ENCODE measurements at regions not wholly inside any gene's neighbourhood (a gene's known extent, or its start where the extent isn't known, plus 50 kb on each side); places are given as distances from the start of the nearest gene placed in this dataset.
A peak's percentile ranks its signal among the peaks of the same experiment; 100 is the strongest.

DNA sequence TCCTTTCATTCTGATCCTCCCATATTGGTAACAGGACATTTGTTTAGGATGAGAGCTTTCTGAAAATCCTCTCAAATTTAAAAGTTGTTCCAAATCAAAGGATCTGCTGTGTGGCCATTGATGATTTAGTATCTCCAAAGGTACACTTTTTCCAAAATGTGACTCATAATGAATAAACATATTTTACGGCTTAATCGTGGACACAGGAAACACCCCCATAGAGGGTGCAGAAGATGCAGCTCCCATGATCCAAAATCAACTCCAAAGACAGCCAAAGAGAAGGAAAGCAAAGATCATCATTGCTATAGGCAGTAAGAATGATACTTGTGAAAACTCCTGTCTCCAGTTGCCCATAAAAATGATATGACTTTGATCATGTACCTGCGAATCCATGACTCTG is 239.7 kb downstream of the PIK3R1 start:
- DNase-seq: peak; percentile 19

DNA sequence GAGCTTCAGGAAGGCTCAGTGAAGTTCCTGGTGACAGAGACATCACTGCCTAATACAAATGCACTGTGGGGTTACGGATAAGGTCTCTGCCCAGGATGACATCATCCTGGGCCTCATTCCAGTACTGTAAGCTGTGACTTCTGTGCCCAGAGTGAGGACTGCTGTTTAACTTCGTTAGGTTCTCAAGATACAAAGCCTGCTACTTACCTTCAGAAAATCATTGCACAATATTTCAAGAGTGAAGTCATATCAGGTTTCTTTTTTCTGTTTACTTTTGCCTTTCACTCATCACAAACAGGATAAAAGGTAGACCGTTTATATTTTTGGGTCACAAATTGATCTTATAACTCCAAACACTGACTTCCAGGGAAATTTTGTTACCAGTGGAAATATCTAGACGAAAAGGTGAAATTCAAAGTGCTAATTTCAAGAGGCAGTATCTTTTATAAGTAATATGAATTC is 241.2 kb downstream of the PIK3R1 start:
- DNase-seq: peak; percentile 43

DNA sequence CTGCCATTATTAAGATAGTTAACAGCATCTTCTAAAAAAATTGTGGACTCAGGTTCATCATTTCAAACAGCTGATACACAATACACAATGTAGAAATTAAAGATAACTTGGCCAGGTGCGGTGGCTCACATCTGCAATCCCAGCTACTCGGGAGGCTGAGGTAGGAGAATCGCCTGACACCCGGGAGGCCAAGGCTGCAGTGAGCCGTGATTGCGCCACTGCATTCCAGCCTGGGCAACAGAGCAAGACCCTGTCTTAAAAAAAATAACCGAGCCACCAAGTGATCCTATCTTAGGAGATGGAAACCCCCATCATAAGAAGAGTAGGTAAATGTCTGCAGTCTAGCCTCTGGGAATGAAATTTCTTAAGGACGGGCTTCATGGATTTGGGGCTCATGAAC is 241.7 kb downstream of the PIK3R1 start:
- no peak for DNase-seq

DNA sequence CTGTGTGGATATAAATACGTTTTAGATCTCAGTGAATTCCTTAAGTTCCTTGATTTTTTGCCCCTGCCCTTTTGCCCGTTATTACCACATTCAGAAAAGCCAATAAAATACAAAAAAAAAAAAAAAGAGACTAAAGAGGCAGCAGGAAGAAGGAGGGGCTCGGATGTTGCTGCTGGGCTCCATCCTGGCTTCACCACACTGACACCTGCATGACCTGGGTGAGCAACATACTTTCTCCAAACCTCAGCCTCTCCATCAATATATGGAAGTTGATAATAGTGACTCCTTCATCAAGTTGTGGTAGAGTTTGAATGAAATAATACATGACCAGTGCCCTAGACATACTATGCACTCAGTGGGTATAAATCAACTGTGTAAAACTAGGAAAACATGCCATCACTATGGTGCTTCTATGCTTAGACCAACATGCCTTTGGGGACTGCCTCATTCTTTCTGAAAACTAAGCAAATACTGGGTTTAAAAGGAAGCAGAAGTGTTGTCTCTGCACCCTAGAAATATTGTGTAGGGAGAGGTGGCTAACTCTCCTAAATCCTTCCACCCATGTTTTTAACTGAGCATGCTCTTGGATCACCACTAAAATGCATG is 243.0 kb downstream of the PIK3R1 start:
- DNase-seq: no peak

DNA sequence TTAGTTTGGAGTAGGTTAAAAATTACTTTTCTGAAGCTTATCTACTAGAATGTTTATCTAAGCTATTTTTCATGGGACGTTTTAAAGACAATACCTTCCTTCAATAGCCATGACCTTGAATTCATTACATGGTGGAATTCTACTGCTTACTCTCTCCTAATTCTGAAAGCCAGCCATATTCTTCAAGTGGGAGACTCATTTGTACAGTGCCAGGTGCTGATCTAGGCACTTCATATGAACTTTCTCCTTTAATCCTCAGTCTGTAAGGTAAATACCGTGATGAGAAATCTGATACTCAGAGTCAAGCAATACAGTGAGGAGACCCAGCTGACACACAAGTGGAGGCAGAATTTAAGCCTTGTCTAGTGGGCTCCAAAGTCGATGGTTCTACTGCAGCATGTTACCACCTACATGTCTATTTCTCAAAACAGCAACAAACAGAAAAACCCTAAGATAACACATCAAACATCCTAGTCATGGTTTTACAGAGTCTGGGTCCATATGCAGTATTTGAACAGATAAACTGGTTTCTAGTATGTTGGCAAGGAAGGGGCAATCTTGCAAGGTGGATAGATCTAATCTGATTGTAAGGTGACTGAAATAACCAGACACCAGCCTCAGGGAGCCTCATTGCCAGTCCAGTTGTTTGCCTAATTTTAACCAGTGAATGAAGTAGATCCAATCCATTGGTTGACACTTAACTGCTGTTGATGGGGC is 243.7 kb downstream of the PIK3R1 start:
- DNase-seq: no peak

DNA sequence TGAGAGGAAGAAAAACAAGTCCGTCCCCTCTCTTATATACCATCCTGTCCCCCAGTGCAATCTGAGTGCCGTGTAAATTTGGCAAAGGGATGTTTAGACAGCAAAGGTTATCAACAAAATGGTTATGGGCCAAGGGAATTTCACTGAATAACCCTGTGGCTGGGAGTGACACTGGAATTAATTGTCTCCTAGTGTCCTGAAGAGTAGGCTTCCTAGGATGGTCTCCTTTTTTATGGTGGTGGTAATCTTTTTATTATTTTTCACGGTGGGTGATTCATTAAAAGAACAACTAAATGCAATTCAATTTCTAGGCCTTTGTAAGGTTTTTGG is 244.2 kb downstream of the PIK3R1 start:
- DNase-seq: no peak

DNA sequence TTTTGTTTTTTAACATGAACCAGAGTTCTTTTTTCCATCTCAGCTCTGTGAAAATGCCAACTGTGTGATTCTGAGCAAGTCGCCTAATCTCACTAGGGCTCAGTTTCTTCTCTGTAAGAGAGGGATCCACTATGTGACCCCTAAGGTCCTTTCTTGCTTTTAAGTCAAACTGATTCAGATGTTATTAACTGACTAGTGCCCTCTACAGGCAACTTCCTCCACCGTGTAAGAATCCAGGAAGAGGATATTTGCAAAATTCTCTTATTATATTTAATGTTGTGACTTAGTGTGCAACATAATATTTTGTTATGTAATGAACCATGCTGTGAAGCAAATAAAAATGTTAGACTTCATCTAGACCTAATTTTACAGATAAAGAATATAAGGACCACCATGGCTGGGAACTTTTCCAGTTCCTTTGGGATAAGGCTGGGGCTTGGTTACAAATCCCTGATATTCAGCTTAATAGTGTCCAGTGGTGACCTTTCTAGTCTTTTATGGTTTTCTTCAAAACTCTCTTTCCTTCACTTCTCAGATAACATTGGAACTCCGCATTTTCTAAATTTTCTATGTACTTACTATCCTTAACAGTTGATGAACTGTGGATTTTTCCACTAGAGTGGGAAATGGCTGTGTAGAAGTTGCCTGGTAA is 244.7 kb downstream of the PIK3R1 start:
- peak; percentile 55 for DNase-seq

DNA sequence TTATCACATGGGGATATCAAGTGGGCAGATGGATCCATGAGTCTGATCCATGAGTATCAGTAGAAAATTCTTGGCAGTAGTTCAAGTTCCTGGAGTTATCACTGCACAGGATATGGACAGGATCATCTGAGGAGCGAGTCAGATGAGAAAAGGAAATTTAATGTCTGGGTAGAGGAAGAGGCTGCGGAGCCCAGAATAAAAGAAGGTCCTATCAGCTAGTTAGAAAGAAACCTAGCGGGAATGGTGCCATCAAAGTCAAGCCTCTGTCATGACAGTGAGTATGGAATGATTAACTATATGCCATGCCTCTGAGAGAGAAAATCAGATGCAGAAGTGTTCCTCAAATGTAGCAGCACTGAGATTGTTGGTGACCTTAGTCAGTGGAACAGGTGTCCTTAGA is 248.1 kb downstream of the PIK3R1 start:
- no peak for DNase-seq

DNA sequence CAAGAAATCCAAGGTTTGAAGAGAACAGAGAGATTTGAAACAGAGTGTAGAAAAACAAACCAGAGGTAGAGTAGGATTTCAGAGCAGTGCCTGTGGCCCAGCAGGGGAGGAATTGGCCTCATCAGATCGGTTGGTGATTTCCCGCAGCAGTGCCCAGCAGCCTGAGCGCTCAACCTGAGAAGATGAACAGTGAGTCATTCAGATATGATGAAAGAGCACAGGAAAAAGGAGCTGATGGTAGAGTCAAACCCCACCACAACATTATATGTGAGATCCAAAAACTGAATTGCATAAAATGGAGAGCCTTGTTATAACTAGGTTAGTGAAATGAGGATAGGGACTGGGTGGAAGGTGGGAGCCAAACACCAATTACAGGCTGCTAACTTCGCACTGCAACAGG is 248.9 kb downstream of the PIK3R1 start:
- DNase-seq: peak; percentile 51

DNA sequence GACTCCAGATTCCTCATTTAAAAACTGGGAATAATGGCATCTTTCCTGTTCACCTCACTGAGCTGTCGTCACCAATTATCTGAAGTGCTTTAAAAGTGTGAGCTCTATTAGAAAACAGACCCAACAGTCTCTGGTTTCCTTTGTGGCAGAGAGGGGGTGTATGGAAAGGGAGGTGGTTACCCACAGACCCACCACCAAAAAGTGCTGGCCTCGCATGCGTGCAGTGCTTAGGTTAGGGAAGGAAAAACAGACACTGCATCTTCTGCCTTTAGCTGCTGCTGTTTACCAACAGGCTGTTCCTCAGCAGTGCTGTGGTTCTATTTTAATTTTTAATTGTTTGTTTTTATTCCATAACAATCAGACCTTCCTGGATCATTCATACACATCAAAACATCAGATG is 249.6 kb downstream of the PIK3R1 start:
- DNase-seq: no peak

DNA sequence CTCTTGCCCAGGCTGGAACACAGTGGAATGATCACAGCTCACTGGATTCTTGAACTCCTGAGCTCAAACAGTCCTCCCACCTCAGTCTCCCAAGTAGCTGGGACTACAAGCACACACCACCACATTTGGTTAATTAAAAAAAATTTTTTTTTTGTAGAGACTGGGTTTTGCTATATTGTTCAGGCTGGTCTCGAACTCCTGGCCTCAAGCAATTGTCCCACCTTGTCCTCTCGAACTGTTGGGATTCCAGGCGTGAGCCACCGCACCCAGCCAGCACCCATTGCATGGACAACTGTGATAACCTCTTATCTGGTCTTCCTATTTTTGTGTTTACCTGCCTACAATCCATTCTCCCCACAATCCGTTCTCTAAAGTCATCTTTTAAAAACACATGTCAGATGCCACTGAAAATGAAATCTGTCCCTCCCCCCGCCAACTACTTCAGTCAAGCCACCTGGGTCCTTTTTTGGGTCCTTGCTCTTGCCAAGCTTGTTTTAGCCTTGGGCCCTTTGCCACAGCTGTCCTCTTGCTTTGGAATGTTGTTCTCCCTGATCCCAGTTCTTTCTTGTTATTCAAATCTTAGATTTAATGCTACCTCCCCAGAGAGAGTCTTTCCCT is 250.5 kb downstream of the PIK3R1 start:
- DNase-seq: no peak

DNA sequence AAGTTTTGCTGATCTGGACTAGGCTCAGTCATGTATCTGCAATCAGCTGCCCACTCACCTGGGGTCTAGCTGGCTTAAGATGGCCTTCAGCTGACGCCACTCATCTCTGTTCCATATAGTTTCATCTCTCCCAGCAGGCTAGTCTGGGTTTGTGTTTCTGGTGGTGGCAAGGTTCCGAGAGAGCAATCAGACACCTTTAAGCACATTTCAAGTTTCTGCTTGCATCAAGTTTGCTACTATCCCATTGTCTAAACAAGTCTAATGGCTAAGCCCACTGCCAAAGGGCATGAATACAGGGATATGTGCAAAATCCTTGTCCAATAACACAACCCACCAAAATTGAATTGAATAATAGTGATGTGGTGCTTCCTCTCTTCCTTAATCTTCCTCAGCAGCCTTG is 251.7 kb downstream of the PIK3R1 start:
- no peak for DNase-seq

DNA sequence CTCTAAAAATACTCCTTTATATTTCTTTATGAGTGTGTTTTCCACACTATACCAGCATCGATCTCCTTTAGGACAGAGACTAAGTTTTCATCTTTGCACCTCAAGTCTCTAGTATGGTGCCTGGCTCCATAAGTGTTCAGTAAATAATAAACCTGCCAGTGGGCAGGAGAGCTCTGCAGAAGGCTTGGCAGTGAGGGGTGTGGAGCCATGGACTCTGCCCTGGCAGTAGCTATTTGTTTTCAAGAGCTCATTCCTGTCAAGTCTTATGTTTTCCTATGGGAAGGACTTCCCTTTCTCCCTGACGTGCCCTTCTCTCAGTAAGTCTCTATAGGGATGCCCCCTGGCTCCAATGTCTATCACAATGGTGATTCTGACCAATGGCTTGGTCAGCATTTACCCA is 252.2 kb downstream of the PIK3R1 start:
- no peak for DNase-seq

DNA sequence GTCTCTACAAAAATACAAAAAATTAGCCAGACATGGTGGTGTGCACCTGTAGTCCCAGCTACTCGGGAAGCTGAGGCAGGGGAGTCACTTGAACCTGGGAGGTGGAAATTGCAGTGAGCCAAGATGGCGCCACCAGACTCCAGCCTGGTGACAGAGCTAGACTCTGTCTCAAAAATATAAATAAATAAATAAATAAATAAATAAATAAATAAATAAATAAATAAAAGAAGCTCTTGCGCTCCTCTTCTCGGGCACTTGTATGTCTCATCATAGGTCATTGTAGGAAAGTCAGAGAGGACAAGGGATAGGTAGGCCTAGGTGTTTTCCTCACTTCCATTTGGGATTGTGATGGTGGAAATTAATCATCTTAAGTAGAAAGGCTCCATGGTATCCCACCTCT is 252.8 kb downstream of the PIK3R1 start:
- no peak for DNase-seq

DNA sequence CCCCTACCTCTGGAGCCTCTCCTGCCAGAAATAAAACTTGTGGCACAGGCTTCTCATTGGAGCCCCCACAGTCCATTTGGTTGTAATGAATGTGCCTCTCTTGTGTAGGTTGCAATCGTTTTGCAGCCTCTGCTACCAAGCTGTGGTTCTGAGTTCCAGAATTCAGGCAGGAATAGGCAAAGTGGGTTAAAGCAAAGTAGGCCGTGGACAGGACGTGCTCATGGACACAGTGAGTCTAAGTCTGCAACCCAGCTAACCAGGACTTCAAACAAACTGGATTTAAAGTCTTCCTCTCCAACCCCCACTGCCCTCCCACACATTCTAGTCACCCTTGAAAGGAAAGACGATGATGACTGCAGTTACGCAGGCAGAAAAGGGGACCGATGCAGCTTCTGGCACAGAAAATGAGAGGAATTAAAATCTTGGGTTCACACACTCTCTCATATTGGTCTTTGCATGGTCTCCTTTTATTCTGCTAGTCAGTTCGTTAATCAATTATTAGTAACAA is 260.0 kb downstream of the PIK3R1 start:
- no peak for DNase-seq

DNA sequence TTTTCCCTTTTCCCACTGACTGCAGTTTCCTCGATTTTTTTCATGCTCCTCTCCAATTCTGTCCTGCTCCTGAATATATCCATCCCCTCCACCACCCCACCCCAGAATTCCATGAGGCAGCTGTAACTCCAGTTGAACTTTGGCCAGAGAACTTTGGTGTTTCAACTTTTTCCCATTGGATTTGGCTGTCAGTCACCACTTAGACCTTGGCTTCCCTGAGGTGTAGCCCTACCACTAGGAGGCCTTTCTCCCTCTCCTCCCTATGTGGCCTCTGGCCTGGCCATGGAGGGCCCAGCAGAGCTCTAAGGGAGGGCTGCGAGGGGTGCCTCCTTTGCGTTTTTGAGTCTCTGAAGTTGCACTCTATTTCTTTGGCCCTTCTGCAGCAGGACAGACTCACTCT is 261.3 kb downstream of the PIK3R1 start:
- no peak for DNase-seq

DNA sequence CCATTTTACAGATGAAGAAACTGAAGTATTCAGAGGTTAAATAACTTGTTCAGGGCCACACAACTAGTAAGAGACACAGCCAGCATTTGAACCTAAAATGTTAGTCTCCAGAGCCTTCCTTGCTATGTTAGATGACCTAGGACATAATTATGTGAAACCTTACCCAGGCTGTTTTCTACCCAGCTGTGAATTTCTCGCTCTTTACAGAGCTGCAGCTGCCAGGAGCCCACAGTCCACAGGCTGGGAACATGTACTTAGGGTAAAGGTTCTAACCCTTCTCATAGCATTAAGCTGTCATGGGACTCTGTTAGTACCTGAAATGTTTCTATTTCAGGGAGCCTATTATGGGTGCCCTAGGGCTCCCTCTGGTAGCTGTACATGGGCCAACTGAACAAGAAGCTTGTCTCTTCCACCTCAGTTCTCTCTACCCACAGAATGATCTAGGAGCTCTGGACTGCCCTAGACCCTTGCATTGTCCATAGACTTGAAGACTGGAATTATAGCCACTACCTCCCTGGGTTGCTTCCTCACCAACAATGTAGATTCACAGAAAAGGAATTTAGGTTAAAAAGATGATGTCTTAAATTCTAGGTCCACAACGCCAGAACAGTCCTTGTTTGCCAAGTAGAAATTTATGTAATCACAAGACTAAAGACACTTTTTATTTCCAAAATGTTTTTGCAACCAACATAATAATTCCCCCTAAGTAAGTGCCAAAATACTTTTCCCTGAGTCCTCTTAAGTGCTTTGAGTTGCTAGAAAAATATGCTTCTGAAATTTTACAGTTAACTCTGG is 262.9 kb downstream of the PIK3R1 start:
- peak; percentile 61 for DNase-seq

DNA sequence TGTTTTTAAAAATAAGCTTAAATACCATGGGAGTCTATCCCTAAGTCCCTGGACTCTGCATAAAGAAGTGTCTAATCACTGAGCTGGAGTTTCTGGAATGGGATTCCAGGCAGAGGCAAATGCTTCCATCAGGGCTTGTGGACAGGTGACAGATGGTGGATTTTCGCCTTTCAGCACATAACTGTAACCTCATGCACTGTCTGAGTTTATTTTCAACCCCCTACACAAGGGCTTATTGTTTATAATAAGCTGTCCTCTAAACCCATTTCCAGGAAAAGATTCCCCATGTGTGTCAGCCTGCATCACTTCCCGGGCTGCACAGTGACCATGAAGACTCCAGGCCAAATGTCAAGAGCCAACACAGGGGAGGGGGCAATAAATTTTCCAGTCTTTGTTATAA is 264.0 kb downstream of the PIK3R1 start:
- DNase-seq: no peak

DNA sequence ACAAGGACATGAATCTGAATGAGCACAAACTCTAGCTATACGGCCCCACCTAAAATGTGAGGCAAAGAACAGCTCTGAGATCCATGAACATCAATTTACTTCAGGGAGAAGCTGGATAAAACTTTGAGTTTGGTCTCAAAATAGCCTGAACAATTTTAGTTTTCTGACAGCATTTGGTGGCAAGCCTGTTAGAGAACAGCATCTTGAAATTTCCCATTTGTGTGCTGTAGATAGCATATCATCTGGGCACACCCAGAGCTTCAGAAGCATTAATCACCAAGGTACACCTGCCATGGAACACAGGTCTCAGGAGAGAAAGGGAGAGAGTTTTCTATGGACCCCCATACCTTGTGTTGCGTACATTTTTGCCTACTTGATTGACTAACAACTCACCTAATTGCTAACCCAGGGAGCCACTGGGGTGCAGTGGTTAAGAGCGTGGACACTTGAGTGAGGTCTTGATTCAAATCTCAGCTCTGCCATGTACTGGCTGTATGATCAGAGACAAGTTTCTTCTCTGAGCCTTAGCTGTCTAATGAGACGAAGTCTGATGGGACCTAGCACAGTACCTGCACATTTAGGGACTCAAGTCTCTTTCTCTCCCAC is 264.9 kb downstream of the PIK3R1 start:
- no peak for DNase-seq

DNA sequence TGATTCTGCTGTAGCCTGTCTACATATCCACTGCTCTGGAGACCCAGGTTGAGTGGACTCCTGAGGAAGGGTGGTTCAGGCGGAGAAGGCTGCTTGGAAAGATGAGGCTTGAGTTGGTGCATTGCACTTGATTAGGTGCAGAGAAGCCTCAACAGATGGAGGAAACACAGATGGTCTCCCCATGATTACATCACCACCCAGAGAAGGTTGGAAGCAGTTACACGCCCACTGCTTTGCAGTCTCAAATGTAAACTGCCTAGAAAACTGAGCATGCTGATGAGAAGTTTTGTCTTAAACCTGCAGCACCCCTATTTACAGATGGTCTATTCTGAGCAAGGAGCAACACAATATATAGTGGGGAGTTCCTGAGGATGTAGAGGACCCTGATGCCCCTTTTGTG is 266.6 kb downstream of the PIK3R1 start:
- no peak for DNase-seq

DNA sequence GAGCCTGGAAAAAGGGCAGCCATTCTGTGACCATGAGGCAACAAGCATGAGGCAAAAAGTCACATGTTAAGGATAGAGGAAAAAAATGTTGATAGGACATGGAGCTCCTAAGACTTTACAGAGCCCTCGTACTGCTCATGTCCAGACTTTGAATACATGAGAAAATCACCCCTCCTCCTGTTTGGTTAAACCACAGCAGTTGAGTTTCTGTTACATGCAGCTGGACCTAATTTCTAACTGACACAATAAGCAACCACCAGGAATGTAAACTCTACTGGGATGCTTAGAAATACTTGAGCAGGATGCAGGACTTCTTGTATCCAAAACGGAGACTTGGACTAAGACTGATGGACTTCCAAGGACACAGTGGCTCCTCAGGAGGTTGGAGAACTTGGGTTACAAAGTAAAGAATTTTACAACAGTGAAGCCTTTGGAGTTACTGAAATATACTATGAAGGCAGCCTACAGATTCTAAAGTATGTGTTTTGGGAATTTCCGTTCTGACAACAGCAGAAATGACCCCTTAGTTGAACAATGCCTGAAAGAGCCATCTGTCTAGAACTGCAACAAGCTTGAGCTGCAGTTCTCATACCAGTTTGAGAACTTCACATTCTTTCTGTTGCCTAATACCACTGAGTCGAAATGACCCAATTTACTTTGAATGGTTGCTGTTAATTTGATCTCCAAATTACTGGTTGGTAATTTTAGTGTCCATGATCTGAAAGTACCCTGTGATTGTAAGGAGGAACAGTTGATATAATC is 268.9 kb downstream of the PIK3R1 start:
- peak; percentile 89 for DNase-seq

DNA sequence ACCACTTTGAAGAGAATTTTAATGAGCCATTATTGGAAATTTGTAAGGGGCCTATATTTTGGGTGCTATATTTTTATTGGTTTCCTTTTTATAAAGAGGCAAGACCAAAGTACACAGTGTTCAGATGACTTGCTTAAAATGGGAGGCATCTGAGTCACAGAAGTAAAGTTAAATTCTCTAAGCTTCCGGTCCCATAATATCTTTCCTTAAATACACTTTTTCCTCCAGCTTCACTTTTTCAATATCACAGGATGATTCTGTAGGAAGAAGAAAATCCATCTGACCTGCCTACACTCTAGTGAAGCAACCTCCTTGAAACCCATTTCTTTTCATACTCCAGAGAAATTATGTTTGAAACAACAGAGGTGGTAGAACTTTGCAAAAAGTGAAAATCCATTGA is 274.0 kb downstream of the PIK3R1 start:
- no peak for DNase-seq
